Mucosa of descending colon (tissue), 3 donors: ENCODE measurements at regions not wholly inside any gene's neighbourhood (a gene's known extent, or its start where the extent isn't known, plus 50 kb on each side); places are given as distances from the start of the nearest gene placed in this dataset.

Experiments used
- ATAC-seq: fragments of 200-7000 bp; cut with Tn5 transposase; one replicate; pipeline ENCODE4 v1.9.1; 2020; ENCODE audit warnings: mild to moderate bottlenecking, moderate library complexity
- DNase-seq, 3 donors: peaks; one replicate each; pipeline ENCODE4 v3.0.0-alpha.2; 2020
- H3K36me3 ChIP-seq: fragments of 200-600 bp; one replicate; pipeline ENCODE4 v1.8.0; 2021; ENCODE audit warnings: low read depth, mild to moderate bottlenecking
- H3K4me1 ChIP-seq: fragments of 200-600 bp; one replicate; pipeline ENCODE4 v1.8.0; 2021; ENCODE audit warnings: low read depth, mild to moderate bottlenecking
- H3K4me3 ChIP-seq: fragments of 200-600 bp; one replicate; pipeline ENCODE4 v1.8.0; 2021; ENCODE audit warnings: mild to moderate bottlenecking
- H3K9me3 ChIP-seq: fragments of 200-600 bp; one replicate; pipeline ENCODE4 v1.8.0; 2021; ENCODE audit warnings: mild to moderate bottlenecking
- CTCF ChIP-seq: fragments of 200-600 bp; IDR thresholded peaks from one replicate; pipeline ENCODE4 v1.8.0; 2022; ENCODE audit warnings: antibody characterized with exemption, mild to moderate bottlenecking
- intact Hi-C, 2 donors: fragments of 100-400 bp; cut with DNase I in 1 of 2; cut with micrococcal nuclease in 1 of 2; formaldehyde crosslinking; loops; one replicate each; pipeline versions ENCODE4 v1.11.0 to v1.11.1; 2022; cut with DNase I, micrococcal nuclease
- donor health status: DM: no; HTN: no; CAD: no; lungs with moderate emphysema.
- donor health status: DM: no; HTN: no; CAD: no.
- donor health status: DM: no; HTN: yes; CAD: no.

GRCh38 chr10:61605221-61605620 lies 57.5 kb upstream of the CABCOCO1 start:
- intact Hi-C loops: no loop called here
- Histone ChIP-seq H3K36me3 (no peaks in the 10 kb centered on the region), H3K9me3 (no peaks in the 10 kb centered on the region), H3K4me3 (no peak overlapping the region), H3K4me1 (no peaks in the 10 kb centered on the region)
- ATAC-seq: no peak
- no peak for DNase-seq
- TF ChIP-seq CTCF: no peak

DNA sequence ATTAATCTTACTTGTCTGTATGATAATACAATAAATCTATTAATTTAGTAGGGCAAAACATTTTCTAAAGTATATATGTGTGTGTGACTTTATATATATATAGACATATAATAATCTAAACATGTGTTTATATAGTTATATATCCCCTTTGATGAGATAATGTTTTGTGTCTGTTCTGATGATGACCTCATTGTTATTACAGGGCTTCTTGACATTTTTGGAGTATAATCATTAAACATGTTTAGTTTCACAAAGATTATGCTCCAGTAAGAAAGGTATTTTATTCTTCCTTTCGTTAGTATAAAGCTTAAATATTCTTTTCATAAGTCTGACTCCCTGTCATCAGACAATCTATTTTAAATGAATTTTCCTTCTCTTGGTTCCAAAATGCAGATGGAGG lies 62.3 kb upstream of the CABCOCO1 start:
- Histone ChIP-seq H3K4me1 (no peaks in the 10 kb centered on the region), H3K9me3 (no peaks in the 10 kb centered on the region), H3K4me3 (no peak overlapping the region), H3K36me3 (no peaks in the 10 kb centered on the region)
- ATAC-seq (no peak), DNase-seq (no peak)
- intact Hi-C loops: no loop called here
- no peak for TF ChIP-seq CTCF

DNA sequence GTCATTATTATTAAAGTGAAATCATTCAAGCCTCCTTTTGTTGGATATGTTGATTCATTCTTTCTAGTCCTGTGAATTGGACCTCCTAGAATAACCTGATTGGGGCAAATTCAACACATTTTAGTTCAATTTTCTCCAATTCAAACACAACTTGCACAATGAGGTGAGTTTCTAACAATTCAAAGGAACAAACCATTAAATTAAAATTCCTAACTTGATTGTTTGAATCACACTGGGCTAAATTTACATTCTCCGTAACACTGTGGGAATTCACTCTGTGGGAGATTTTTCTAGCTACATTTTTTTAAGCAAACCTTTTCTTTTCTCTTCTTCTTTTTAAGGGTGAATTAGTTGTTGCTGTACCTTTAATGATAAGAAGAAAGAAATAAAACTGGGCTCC lies 68.3 kb upstream of the CABCOCO1 start:
- Histone ChIP-seq H3K4me3 (no peak overlapping the region), H3K4me1 (no peaks in the 10 kb centered on the region), H3K36me3 (no peaks in the 10 kb centered on the region), H3K9me3 (no peaks in the 10 kb centered on the region)
- no peak for DNase-seq
- ATAC-seq: no peak
- intact Hi-C loops: no loop called here
- no peak for TF ChIP-seq CTCF

DNA sequence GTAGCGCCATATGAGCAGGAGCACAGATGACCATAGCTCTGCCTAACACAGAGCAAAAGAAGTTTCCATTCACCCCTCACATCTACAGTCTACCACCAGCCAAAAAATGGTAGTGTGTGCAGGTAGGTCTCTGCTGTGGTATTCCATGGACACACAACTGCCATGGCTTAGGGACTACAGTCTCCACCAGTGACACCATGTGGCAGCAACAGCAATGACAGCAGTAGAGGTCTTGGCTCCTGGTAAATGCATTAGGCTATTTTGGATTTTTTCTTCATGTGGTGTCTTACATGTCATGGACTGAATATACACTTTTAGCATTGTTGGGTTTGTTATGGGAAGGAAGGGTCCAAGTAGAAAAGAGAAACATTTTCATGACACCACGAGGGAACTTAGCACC lies 70.1 kb upstream of the CABCOCO1 start:
- Histone ChIP-seq H3K4me3 (no peak overlapping the region), H3K36me3 (no peaks in the 10 kb centered on the region), H3K4me1 (no peaks in the 10 kb centered on the region), H3K9me3 (no peaks in the 10 kb centered on the region)
- intact Hi-C loops: no loop called here
- no peak for ATAC-seq
- DNase-seq: peak in 2 of 3 donors; percentile 13 to 21
- TF ChIP-seq CTCF: no peak

DNA sequence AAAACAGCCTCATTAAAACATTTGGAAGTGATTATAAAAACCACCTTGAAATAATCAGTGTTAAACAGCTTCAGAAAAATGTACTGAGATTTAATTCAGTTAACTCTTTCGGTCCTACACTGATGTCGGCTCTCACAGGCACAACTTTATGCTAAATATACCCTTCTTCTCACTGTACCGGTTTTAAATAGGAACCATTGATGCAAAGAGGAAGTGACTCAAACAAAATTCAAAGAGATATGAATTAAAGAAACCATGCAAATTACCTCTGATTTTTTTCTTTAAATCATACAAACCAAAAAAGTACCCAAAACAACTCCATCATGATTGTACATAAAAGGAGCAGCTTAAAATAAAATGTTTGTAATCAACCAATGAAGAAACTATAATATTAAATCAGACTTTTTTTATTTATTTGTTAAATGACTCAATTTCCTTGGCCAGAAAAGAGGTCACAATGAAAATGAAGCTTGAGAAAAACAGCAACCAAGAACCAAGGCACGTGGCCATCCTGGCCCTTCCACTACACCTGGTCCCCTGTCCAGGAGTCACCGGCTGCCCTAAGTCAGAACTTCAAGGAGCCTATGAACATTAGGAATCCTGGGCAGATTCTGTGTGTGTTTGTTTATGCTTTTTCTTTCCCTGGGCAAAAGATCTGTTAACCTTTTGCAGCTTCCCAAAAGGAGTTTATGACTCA lies 73.0 kb upstream of the CABCOCO1 start:
- intact Hi-C loops: no loop called here
- no peak for DNase-seq
- no peaks in the 10 kb centered on the region for H3K36me3 ChIP-seq

More for the DNA sequence above, 73.0 kb upstream of the CABCOCO1 start:
- no peaks in the 10 kb centered on the region for H3K4me1 ChIP-seq
- no peaks in the 10 kb centered on the region for H3K9me3 ChIP-seq
- no peak for TF ChIP-seq CTCF
- ATAC-seq: no peak
- H3K4me3 ChIP-seq: no peak overlapping the region
